Stomach (tissue), 8 donors: ENCODE measurements at regions not wholly inside any gene's neighbourhood (a gene's known extent, or its start where the extent isn't known, plus 50 kb on each side); places are given as distances from the start of the nearest gene placed in this dataset.

Experiments
- DNase-seq, 2 donors: peaks; one replicate each; pipeline versions ENCODE4 v3.0.0 to v3.0.0-alpha.2; 2013 to 2019
- H3K27ac ChIP-seq, 5 donors: fragments of 200-600 bp in 4 of 5; sonication (generic) in 4 of 5; one replicate each; pipeline ENCODE4 v1.5.1; 2013 to 2019; ENCODE audit warnings: mild to moderate bottlenecking in 1 of 5, moderate library complexity in 1 of 5
- H3K27me3 ChIP-seq, 3 donors: fragments of 200-600 bp; sonication (generic); one replicate each; pipeline ENCODE4 v1.5.1; 2017 to 2019; ENCODE audit warnings: mixed run types in 1 of 3
- H3K36me3 ChIP-seq, 4 donors: fragments of 200-600 bp; sonication (generic); 1 replicate in 3 of 4; 2 replicates in 1 of 4; pipeline ENCODE4 v1.5.1; 2016 to 2019
- H3K4me1 ChIP-seq, 4 donors: fragments of 200-600 bp; sonication (generic); one replicate each; pipeline ENCODE4 v1.5.1; 2016 to 2019
- H3K4me3 ChIP-seq, 4 donors: fragments of 200-600 bp; sonication (generic) in 3 of 4; one replicate each; pipeline ENCODE4 v1.5.1; 2016 to 2019; ENCODE audit warnings: mild to moderate bottlenecking in 1 of 4
- H3K9me3 ChIP-seq, 4 donors: fragments of 200-600 bp; sonication (generic); one replicate each; pipeline ENCODE4 v1.5.1; 2016 to 2019
- EP300 ChIP-seq: sonication (generic); formaldehyde crosslinking; IDR thresholded peaks from one replicate; pipeline ENCODE4 v1.6.1; 2017; ENCODE audit warnings: antibody characterized with exemption
- POLR2A ChIP-seq, 4 donors: fragments of 450-650 bp; IDR thresholded peaks; one replicate each; pipeline ENCODE4 v1.6.1; 2016; ENCODE audit warnings: antibody characterized with exemption in 4 of 4, control low read depth in 2 of 4, mild to moderate bottlenecking in 1 of 4, moderate library complexity in 1 of 4
- POLR2AphosphoS5 ChIP-seq, 3 donors: sonication (generic); formaldehyde crosslinking; IDR thresholded peaks; one replicate each; pipeline ENCODE4 v1.6.1; 2016; ENCODE audit warnings: antibody characterized with exemption in 3 of 3
- WGBS, 5 donors: extraction: QIAGEN DNeasy Blood & Tissue Kit in 3 of 5; methylation state at CpG; one replicate each; pipeline versions ENCODE4 v1.1.5 to v1.1.7; 2013 to 2018; 5-methylcytosine and 5-hydroxymethylcytosine counted together
- intact Hi-C: fragments of 100-400 bp; cut with DNase I; formaldehyde crosslinking; loops from one replicate; pipeline ENCODE4 v1.15.1; 2023; ENCODE audit warnings: low total_unique reads
- TF ChIP-seq, protein P1 (sequence below), 7 experiments: fragments of 450-650 bp in 4 of 7; fragments of 200-600 bp in 3 of 7; sonication (generic) in 3 of 7; IDR thresholded peaks; one replicate each; pipeline ENCODE4 v1.5.1; 2016 to 2019; ENCODE audit warnings: antibody characterized with exemption in 7 of 7, control low read depth in 2 of 7, mild to moderate bottlenecking in 1 of 7
- donor health status: healthy with polysubstance abuse.
- donor health status: Bipolar disorder and iron deficiency.
- donor health status: healthy.

DNA sequence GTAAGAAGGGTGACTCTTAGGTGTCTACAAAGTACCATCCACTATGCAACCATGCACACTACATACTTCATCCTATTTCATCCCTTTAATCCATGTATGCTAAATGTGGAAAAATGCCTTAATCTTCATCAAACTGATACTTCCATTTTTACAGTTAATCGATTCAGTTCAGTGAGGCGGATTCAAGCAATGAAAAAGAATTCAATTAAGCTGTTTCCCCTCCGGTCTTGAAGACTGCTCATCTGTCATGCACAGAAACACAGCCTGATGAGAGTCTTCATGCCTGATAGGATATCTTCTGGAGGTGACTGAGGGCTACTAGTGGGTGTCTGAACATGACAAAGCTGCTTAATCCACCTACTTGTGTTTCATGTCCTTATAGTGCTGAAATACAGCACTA is 270.6 kb upstream of the ALCAM start:
- Histone ChIP-seq H3K4me1 (no peaks in the 10 kb centered on the region), H3K4me3 (no peak overlapping the region), H3K27ac (no peak overlapping the region), H3K27me3 (no peaks in the 10 kb centered on the region), H3K36me3 (no peaks in the 10 kb centered on the region), H3K9me3 (no peaks in the 10 kb centered on the region)
- WGBS, 5 donors, result 83 to 96% (median 91%) methylated on average over 3 of the region's 3 CpGs
- intact Hi-C loops, result no loop called here
- DNase-seq, result no peak
- TF ChIP-seq POLR2A (IDR thresholded peaks at IDR 0.05) (no peak), POLR2AphosphoS5 (IDR thresholded peaks at IDR 0.05) (no peak), EP300 (no peak)
- TF ChIP-seq, protein P1, sequence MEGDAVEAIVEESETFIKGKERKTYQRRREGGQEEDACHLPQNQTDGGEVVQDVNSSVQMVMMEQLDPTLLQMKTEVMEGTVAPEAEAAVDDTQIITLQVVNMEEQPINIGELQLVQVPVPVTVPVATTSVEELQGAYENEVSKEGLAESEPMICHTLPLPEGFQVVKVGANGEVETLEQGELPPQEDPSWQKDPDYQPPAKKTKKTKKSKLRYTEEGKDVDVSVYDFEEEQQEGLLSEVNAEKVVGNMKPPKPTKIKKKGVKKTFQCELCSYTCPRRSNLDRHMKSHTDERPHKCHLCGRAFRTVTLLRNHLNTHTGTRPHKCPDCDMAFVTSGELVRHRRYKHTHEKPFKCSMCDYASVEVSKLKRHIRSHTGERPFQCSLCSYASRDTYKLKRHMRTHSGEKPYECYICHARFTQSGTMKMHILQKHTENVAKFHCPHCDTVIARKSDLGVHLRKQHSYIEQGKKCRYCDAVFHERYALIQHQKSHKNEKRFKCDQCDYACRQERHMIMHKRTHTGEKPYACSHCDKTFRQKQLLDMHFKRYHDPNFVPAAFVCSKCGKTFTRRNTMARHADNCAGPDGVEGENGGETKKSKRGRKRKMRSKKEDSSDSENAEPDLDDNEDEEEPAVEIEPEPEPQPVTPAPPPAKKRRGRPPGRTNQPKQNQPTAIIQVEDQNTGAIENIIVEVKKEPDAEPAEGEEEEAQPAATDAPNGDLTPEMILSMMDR (IDR thresholded peaks at IDR 0.05), result no peak

GRCh38 chr3:105101603-105102002 is 265.1 kb upstream of the ALCAM start:
- H3K27me3 ChIP-seq, result no peaks in the 10 kb centered on the region
- no peaks in the 10 kb centered on the region for H3K4me1 ChIP-seq
- TF ChIP-seq POLR2A (IDR thresholded peaks at IDR 0.05) (no peak), EP300 (no peak), POLR2AphosphoS5 (IDR thresholded peaks at IDR 0.05) (no peak)
- TF ChIP-seq, protein P1 (IDR thresholded peaks at IDR 0.05), result no peak
- H3K9me3 ChIP-seq, result no peaks in the 10 kb centered on the region
- 62 to 84% (median 79%) methylated on average over 2 of the region's 2 CpGs for WGBS, 5 donors
- intact Hi-C loops, result no loop called here
- H3K27ac ChIP-seq, result no peak overlapping the region
- no peaks in the 10 kb centered on the region for H3K36me3 ChIP-seq
- H3K4me3 ChIP-seq, result no peak overlapping the region
- DNase-seq, result peak in 1 of 2 donors; percentile 20

- Histone ChIP-seq H3K27ac (no peak overlapping the region), H3K9me3 (no peaks in the 10 kb centered on the region), H3K36me3 (no peaks in the 10 kb centered on the region), H3K4me1 (no peaks in the 10 kb centered on the region), H3K27me3 (no peaks in the 10 kb centered on the region), H3K4me3 (no peak overlapping the region)
- DNase-seq, result no peak
- WGBS, 5 donors, result 86 to 96% (median 95%) methylated on average over 2 of the region's 2 CpGs
- intact Hi-C loops, result no loop called here
- TF ChIP-seq POLR2A (IDR thresholded peaks at IDR 0.05), result no peak
- no peak for TF ChIP-seq EP300
- TF ChIP-seq, protein P1 (IDR thresholded peaks at IDR 0.05), result no peak
- TF ChIP-seq POLR2AphosphoS5 (IDR thresholded peaks at IDR 0.05), result no peak
Observed at GRCh38 chr3:105103139-105103538, 263.6 kb upstream of the ALCAM start.

DNA sequence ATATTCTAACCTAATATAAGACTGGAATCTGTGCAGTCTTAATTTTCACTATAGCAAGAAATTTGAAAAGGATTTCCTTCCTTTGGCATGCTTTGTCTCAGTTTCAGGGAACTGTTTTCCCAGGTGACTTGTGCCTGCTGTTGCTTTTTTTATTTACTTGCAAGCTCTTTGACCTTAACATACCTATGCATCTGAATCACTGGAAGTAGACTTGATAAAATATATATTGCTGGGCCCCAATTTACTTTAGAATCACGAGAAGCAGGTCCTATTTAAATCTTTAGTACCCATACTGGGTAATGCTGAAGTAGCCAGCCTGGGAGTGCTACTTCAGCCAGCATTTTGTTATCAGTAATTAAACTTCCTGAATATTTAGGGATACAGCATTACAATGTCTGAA is 257.9 kb upstream of the ALCAM start:
- peaks cover 0 to 23% (median 8%) of the 10 kb centered on the region in 4 donors for H3K9me3 ChIP-seq
- intact Hi-C loops, result no loop called here
- H3K27ac ChIP-seq, result no peak overlapping the region
- no peak overlapping the region for H3K4me3 ChIP-seq
- H3K4me1 ChIP-seq, result no peaks in the 10 kb centered on the region
- WGBS, 5 donors, result 3 to 20% (median 19%) methylated on average over 1 of the region's 1 CpG
- no peaks in the 10 kb centered on the region for H3K27me3 ChIP-seq
- no peak for TF ChIP-seq POLR2AphosphoS5 (IDR thresholded peaks at IDR 0.05)
- TF ChIP-seq POLR2A (IDR thresholded peaks at IDR 0.05), result no peak
- H3K36me3 ChIP-seq, result no peaks in the 10 kb centered on the region
- peak in 1 of 2 donors; percentile 5 for DNase-seq

DNA sequence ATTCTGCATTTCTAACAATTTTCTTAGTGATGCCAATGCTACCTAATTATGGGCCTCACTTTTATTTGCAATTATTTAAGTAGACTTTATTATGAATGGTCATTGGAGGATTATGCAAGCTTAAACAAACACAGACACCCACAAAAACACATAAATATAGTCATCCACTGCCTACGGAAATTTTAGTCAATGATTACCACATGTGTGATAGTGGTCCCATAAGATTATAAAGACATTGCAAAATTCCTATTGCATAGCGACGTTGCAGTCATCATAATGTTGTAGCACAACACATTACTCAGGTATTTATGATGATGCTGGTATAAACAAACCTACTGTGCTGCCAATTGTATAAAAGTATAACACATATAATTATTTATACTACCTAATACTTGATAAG is 247.8 kb upstream of the ALCAM start:
- intact Hi-C loops, result no loop called here
- no peaks in the 10 kb centered on the region for H3K4me1 ChIP-seq
- TF ChIP-seq POLR2AphosphoS5 (IDR thresholded peaks at IDR 0.05) (no peak), EP300 (no peak), POLR2A (IDR thresholded peaks at IDR 0.05) (no peak)
- TF ChIP-seq, protein P1 (IDR thresholded peaks at IDR 0.05), result no peak
- no peak overlapping the region for H3K4me3 ChIP-seq
- no peak overlapping the region for H3K27ac ChIP-seq
- peak in 1 of 2 donors; percentile 15 for DNase-seq
- peaks cover 0 to 4% (median 0%) of the 10 kb centered on the region in 4 donors for H3K9me3 ChIP-seq
- no peaks in the 10 kb centered on the region for H3K36me3 ChIP-seq
- no peaks in the 10 kb centered on the region for H3K27me3 ChIP-seq
- 52 to 71% (median 55%) methylated on average over 3 of the region's 3 CpGs for WGBS, 5 donors
